H9 (cell line): ENCODE measurements at regions not wholly inside any gene's neighbourhood (a gene's known extent, or its start where the extent isn't known, plus 50 kb on each side); places are given as distances from the start of the nearest gene placed in this dataset.

Source experiments
- DNase-seq: peaks from one replicate; pipeline ENCODE4 v3.0.0-alpha.2; 2017
- H2AFZ ChIP-seq: one replicate; pipeline ENCODE4 v1.6.1; 2013; ENCODE audit warnings: mild to moderate bottlenecking, low read length, control low read depth, moderate library complexity
- H2AK5ac ChIP-seq: 2 replicates; pipeline ENCODE4 v1.6.1; 2013; ENCODE audit warnings: low read length, control low read depth, mixed read lengths; ENCODE audit not compliant: insufficient read length
- H2BK120ac ChIP-seq: one replicate; pipeline ENCODE4 v1.6.1; 2013; ENCODE audit warnings: low read depth, mild to moderate bottlenecking, low read length, control low read depth, inconsistent platforms; ENCODE audit not compliant: poor library complexity, severe bottlenecking
- H2BK12ac ChIP-seq: 2 replicates; pipeline ENCODE4 v1.6.1; 2013; ENCODE audit warnings: low read length, control low read depth, mixed read lengths, low read depth; ENCODE audit not compliant: insufficient read length
- H2BK15ac ChIP-seq: 2 replicates; pipeline ENCODE4 v1.6.1; 2013; ENCODE audit warnings: low read depth, low read length, control low read depth
- H2BK20ac ChIP-seq: one replicate; pipeline ENCODE4 v1.6.1; 2013; ENCODE audit warnings: low read depth, mild to moderate bottlenecking, low read length, control low read depth, inconsistent platforms; ENCODE audit not compliant: poor library complexity, severe bottlenecking
- H2BK5ac ChIP-seq: 2 replicates; pipeline ENCODE4 v1.6.1; 2013; ENCODE audit warnings: low read length, control low read depth, mixed read lengths; ENCODE audit not compliant: insufficient read length
- H3K14ac ChIP-seq: 2 replicates; pipeline ENCODE4 v1.6.1; 2013; ENCODE audit warnings: low read length, control low read depth; ENCODE audit not compliant: insufficient read depth
- H3K18ac ChIP-seq: 2 replicates; pipeline ENCODE4 v1.6.1; 2013; ENCODE audit warnings: low read depth, mild to moderate bottlenecking, mixed read lengths, low read length, control low read depth; ENCODE audit not compliant: insufficient read length
- H3K23ac ChIP-seq: 2 replicates; pipeline ENCODE4 v1.6.1; 2013; ENCODE audit warnings: low read length, control low read depth, mixed read lengths, low read depth; ENCODE audit not compliant: insufficient read length
- H3K23me2 ChIP-seq: 2 replicates; pipeline ENCODE4 v1.6.1; 2013; ENCODE audit warnings: low read depth, mild to moderate bottlenecking, mixed read lengths, low read length, control low read depth; ENCODE audit not compliant: insufficient read length, poor library complexity, severe bottlenecking
- H3K27ac ChIP-seq: 2 replicates; pipeline ENCODE4 v1.5.1; 2013; ENCODE audit warnings: low read length, control low read depth, mixed read lengths, low read depth; ENCODE audit not compliant: insufficient read length
- H3K27me3 ChIP-seq: 2 replicates; pipeline ENCODE4 v1.6.1; 2013; ENCODE audit warnings: low read length, control low read depth, inconsistent platforms; ENCODE audit not compliant: insufficient read depth
- H3K4ac ChIP-seq: 2 replicates; pipeline ENCODE4 v1.6.1; 2013; ENCODE audit warnings: low read depth, mild to moderate bottlenecking, control low read depth, inconsistent platforms, low read length, moderate library complexity
- H3K4me1 ChIP-seq: 2 replicates; pipeline ENCODE4 v1.6.1; 2013; ENCODE audit warnings: low read length, control low read depth, inconsistent platforms; ENCODE audit not compliant: insufficient read depth
- H3K4me2 ChIP-seq: 2 replicates; pipeline ENCODE4 v1.6.1; 2013; ENCODE audit warnings: low read length, control low read depth, mixed read lengths; ENCODE audit not compliant: insufficient read length, insufficient read depth
- H3K56ac ChIP-seq: 2 replicates; pipeline ENCODE4 v1.6.1; 2013; ENCODE audit warnings: low read depth, mild to moderate bottlenecking, mixed read lengths, low read length, control low read depth; ENCODE audit not compliant: insufficient read length
- H3K79me1 ChIP-seq: 2 replicates; pipeline ENCODE4 v1.6.1; 2013; ENCODE audit warnings: low read depth, mild to moderate bottlenecking, moderate library complexity, low read length, control low read depth, inconsistent platforms; ENCODE audit not compliant: insufficient read depth, poor library complexity, severe bottlenecking
- H3K79me2 ChIP-seq: 2 replicates; pipeline ENCODE4 v1.6.1; 2013; ENCODE audit warnings: low read length, control low read depth, inconsistent platforms; ENCODE audit not compliant: insufficient read depth
- H3K9ac ChIP-seq: 2 replicates; pipeline ENCODE4 v1.6.1; 2013; ENCODE audit warnings: low read length, control low read depth, mixed read lengths; ENCODE audit not compliant: insufficient read length; ENCODE audit errors: extremely low read depth
- H3K9me3 ChIP-seq: one replicate; pipeline ENCODE4 v1.6.1; 2013; ENCODE audit warnings: low read depth, low read length, inconsistent platforms; ENCODE audit not compliant: control insufficient read depth
- H3T11ph ChIP-seq: one replicate; pipeline ENCODE4 v1.6.1; 2013; ENCODE audit warnings: mild to moderate bottlenecking, low read length, control low read depth, inconsistent platforms
- H4K20me1 ChIP-seq: one replicate; pipeline ENCODE4 v1.6.1; 2013; ENCODE audit not compliant: control insufficient read depth, insufficient read length, insufficient read depth
- H4K5ac ChIP-seq: 2 replicates; pipeline ENCODE4 v1.6.1; 2013; ENCODE audit warnings: low read depth, mild to moderate bottlenecking, mixed read lengths, low read length, control low read depth; ENCODE audit not compliant: insufficient read length
- H4K8ac ChIP-seq: replicated peaks from 2 replicates; pipeline ENCODE4 v1.6.1; 2013; ENCODE audit warnings: low read length, control low read depth, mixed read lengths, low read depth; ENCODE audit not compliant: insufficient read length
- H4K91ac ChIP-seq: 2 replicates; pipeline ENCODE4 v1.6.1; 2013; ENCODE audit warnings: low read depth, mild to moderate bottlenecking, moderate library complexity, mixed read lengths, low read length, control low read depth; ENCODE audit not compliant: insufficient read length
- H3K27ac Mint-ChIP-seq, 3 experiments: 2 replicates in 2 of 3; 3 replicates in 1 of 3; pipeline ENCODE4 v1.8.0; 2020 to 2021; ENCODE audit warnings: mixed read lengths in 3 of 3, mild to moderate bottlenecking in 1 of 3, moderate library complexity in 1 of 3
- H3K27me3 Mint-ChIP-seq: 2 replicates; pipeline ENCODE4 v1.8.0; 2021; ENCODE audit warnings: low read depth, mild to moderate bottlenecking, moderate library complexity, mixed read lengths
- H3K36me3 Mint-ChIP-seq, 3 experiments: 2 replicates in 2 of 3; 3 replicates in 1 of 3; pipeline ENCODE4 v1.8.0; 2020 to 2021; ENCODE audit warnings: low read depth in 3 of 3, mixed read lengths in 3 of 3; ENCODE audit not compliant: insufficient read depth in 1 of 3
- H3K4me1 Mint-ChIP-seq, 2 experiments: 2 replicates each; pipeline ENCODE4 v1.8.0; 2020; ENCODE audit warnings: mixed read lengths in 2 of 2
- H3K4me3 Mint-ChIP-seq, 2 experiments: 2 replicates in 1 of 2; 3 replicates in 1 of 2; pipeline ENCODE4 v1.8.0; 2020 to 2021; ENCODE audit warnings: mild to moderate bottlenecking in 2 of 2, mixed read lengths in 2 of 2, moderate library complexity in 1 of 2
- H3K9me3 Mint-ChIP-seq, 2 experiments: 2 replicates in 1 of 2; 3 replicates in 1 of 2; pipeline ENCODE4 v1.8.0; 2020; ENCODE audit warnings: mild to moderate bottlenecking in 2 of 2, mixed read lengths in 2 of 2, moderate library complexity in 1 of 2
- CTCF ChIP-seq: fragments of 200-600 bp; sonication (generic); conservative IDR thresholded peaks from 3 replicates; pipeline ENCODE4 v1.8.0; 2021; ENCODE audit warnings: antibody characterized with exemption, mild to moderate bottlenecking
- WGBS: extraction: QIAGEN DNeasy Blood & Tissue Kit; methylation state at CpG from one replicate; pipeline ENCODE4 v1.1.7; 2013; ENCODE audit warnings: missing lambda C conversion rate, low lambda C conversion rate, mixed read lengths; ENCODE audit not compliant: insufficient read length; ENCODE audit errors: extremely low coverage; 5-methylcytosine and 5-hydroxymethylcytosine counted together

GRCh38 chr5:163731256-163731655 lies 225.8 kb downstream of the MAT2B start:
- Histone ChIP-seq H3T11ph (no peak overlapping the region), H3K27me3 (no peaks in the 10 kb centered on the region), H3K14ac (no peak overlapping the region), H2BK15ac (no peak overlapping the region), H3K18ac (no peak overlapping the region), H3K27ac (no peak overlapping the region), H3K79me2 (no peaks in the 10 kb centered on the region), H3K79me1 (no peaks in the 10 kb centered on the region), H3K4ac (no peak overlapping the region), H3K23me2 (no peaks in the 10 kb centered on the region), H2BK120ac (no peak overlapping the region), H4K20me1 (no peaks in the 10 kb centered on the region), H4K5ac (no peak overlapping the region), H2BK20ac (no peak overlapping the region), H3K4me1 (no peaks in the 10 kb centered on the region), H3K4me2 (no peak overlapping the region), H2BK12ac (no peak overlapping the region), H3K23ac (no peak overlapping the region), H2AK5ac (no peak overlapping the region), H3K9ac (no peak overlapping the region), H2AFZ (no peak overlapping the region), H3K9me3 (no peaks in the 10 kb centered on the region), H4K8ac (no peak overlapping the region), H2BK5ac (no peak overlapping the region), H4K91ac (no peak overlapping the region), H3K56ac (no peak overlapping the region)
- Mint-ChIP-seq H3K4me3 (no peak overlapping the region), H3K4me1 (peaks cover 2 to 4% of the 10 kb centered on the region in 2 experiments; a peak in 2 of 4 replicates), H3K36me3 (no peaks in the 10 kb centered on the region), H3K9me3 (no peaks in the 10 kb centered on the region), H3K27ac (no peak overlapping the region), H3K27me3 (no peaks in the 10 kb centered on the region)
- no peak for DNase-seq
- TF ChIP-seq CTCF: no peak
- no CpG with 5 or more reads among the region's 2 CpGs for WGBS
